Posterior cingulate gyrus (tissue), 11 donors: ENCODE measurements at regions not wholly inside any gene's neighbourhood (a gene's known extent, or its start where the extent isn't known, plus 50 kb on each side); places are given as distances from the start of the nearest gene placed in this dataset.
"Not testable (repeated sequence)": the region's sequence is repeated elsewhere in the genome, so short reads cannot be mapped to it uniquely, and the experiment has no call there.

Experiments
- DNase-seq, 10 donors: peaks; one replicate each; pipeline versions ENCODE4 v3.0.0 to v3.0.0-alpha.2; 2020 to 2021; ENCODE audit warnings: mixed read lengths in 3 of 10
- intact Hi-C: fragments of 100-400 bp; cut with DNase I; formaldehyde crosslinking; loops from one replicate; pipeline ENCODE4 v1.15.1; 2023

GRCh38 chr10:35896001-35896400 is 253.9 kb upstream of the FZD8 start:
- intact Hi-C loops: no loop called here
- no peak for DNase-seq

GRCh38 chr10:35895331-35895730 is 253.2 kb upstream of the FZD8 start:
- intact Hi-C loops: no loop called here
- no peak for DNase-seq

- DNase-seq: no peak
- intact Hi-C loops: no loop called here
These were observed 250.4 kb upstream of the FZD8 start for GRCh38 chr10:35892526-35892925.

GRCh38 chr10:35890676-35891495 is 248.8 kb upstream of the FZD8 start:
- intact Hi-C loops: no loop called here
- no peak for DNase-seq

GRCh38 chr10:35889971-35890675 is 248.0 kb upstream of the FZD8 start:
- DNase-seq: no peak
- intact Hi-C loops: no loop called here

GRCh38 chr10:35889226-35889625 is 247.1 kb upstream of the FZD8 start:
- intact Hi-C loops: no loop called here
- no peak for DNase-seq

GRCh38 chr10:35888400-35888799 is 246.3 kb upstream of the FZD8 start:
- intact Hi-C loops: no loop called here
- no peak for DNase-seq

GRCh38 chr10:35887685-35888084 is 245.6 kb upstream of the FZD8 start:
- DNase-seq: no peak
- intact Hi-C loops: no loop called here

GRCh38 chr10:35885076-35885475 is 243.0 kb upstream of the FZD8 start:
- no peak for DNase-seq
- intact Hi-C loops: no loop called here

GRCh38 chr10:35884657-35885071 is 242.6 kb upstream of the FZD8 start:
- intact Hi-C loops: no loop called here
- no peak for DNase-seq

- intact Hi-C loops: no loop called here
- DNase-seq: no peak
These were observed 240.5 kb upstream of the FZD8 start for GRCh38 chr10:35882422-35883150.

- intact Hi-C loops: no loop called here
- no peak for DNase-seq
These were observed 239.2 kb upstream of the FZD8 start for GRCh38 chr10:35881320-35881719.

GRCh38 chr10:35876248-35876647 is 234.2 kb upstream of the FZD8 start:
- intact Hi-C loops: no loop called here
- DNase-seq: no peak

GRCh38 chr10:35875016-35875676 is 233.1 kb upstream of the FZD8 start:
- no peak for DNase-seq
- intact Hi-C loops: no loop called here

- no peak for DNase-seq
- intact Hi-C loops: no loop called here
These were observed 232.4 kb upstream of the FZD8 start for GRCh38 chr10:35874311-35875015.

- no peak for DNase-seq
- intact Hi-C loops: no loop called here
These were observed 230.6 kb upstream of the FZD8 start for GRCh38 chr10:35872671-35873070.

- DNase-seq: no peak
- intact Hi-C loops: no loop called here
These were observed 228.7 kb upstream of the FZD8 start for GRCh38 chr10:35870665-35871310.

- peak in 1 of 10 donors; percentile 63 for DNase-seq
- intact Hi-C loops: not testable (repeated sequence)
These were observed 216.7 kb upstream of the FZD8 start for GRCh38 chr10:35858676-35859283.

- intact Hi-C loops: no loop called here
- DNase-seq: no peak
These were observed 215.8 kb upstream of the FZD8 start for GRCh38 chr10:35857860-35858259.
